Activated T-helper 1 cell treated with anti-CD3 and anti-CD28 coated beads, Interleukin-12 subunit alpha, Interleukin-12 subunit beta, Interleukin-2, Interleukin-4 antibody, amounts not matched to agents 30 ng/mL and 10 ng/mL and 1 ng/mL, durations not matched to agents 14 hours and 24 hours and 36 hours (primary cell): ENCODE measurements at regions not wholly inside any gene's neighbourhood (a gene's known extent, or its start where the extent isn't known, plus 50 kb on each side); places are given as distances from the start of the nearest gene placed in this dataset.
"Not testable (repeated sequence)": the region's sequence is repeated elsewhere in the genome, so short reads cannot be mapped to it uniquely, and the experiment has no call there.

ENCODE experiments used
- DNase-seq: peaks from one replicate; pipeline ENCODE4 v3.0.0; 2021; ENCODE audit warnings: low spot score
- H3K27ac Mint-ChIP-seq: one replicate; pipeline ENCODE4 v1.8.0; 2021; ENCODE audit warnings: mild to moderate bottlenecking, mixed read lengths
- H3K27me3 Mint-ChIP-seq: one replicate; pipeline ENCODE4 v1.8.0; 2022; ENCODE audit warnings: mild to moderate bottlenecking, moderate library complexity, mixed read lengths; ENCODE audit not compliant: insufficient read depth
- H3K36me3 Mint-ChIP-seq: one replicate; pipeline ENCODE4 v1.8.0; 2021; ENCODE audit warnings: low read depth, mixed read lengths
- H3K4me1 Mint-ChIP-seq: one replicate; pipeline ENCODE4 v1.8.0; 2021; ENCODE audit warnings: low read depth, mixed read lengths
- H3K4me3 Mint-ChIP-seq: one replicate; pipeline ENCODE4 v1.8.0; 2021; ENCODE audit warnings: mild to moderate bottlenecking, moderate library complexity, mixed read lengths
- H3K9me3 Mint-ChIP-seq: one replicate; pipeline ENCODE4 v1.8.0; 2021; ENCODE audit warnings: mixed read lengths
- intact Hi-C: fragments of 100-400 bp; cut with micrococcal nuclease; formaldehyde crosslinking; loops from one replicate; pipeline ENCODE4 v1.15.1; 2024

DNA sequence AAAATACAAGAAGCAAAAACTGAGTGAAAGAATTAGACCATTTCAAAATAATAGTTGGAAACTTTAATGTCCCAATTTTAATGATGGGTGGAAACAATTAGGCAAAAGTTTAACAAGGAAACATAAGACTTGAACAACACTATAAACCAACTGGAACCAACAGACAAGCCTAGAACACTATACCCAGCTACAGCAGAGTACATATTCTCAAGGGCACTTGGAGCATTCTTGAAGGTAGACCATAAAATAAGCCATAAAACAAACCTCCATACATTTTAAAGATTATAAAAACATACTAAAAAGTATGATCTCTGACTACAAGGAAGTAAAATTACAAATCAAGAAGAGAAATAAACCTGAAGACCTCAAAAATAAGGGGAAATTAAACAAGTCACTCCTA, 616.7 kb downstream of the SUCLG1 start:
- Mint-ChIP-seq H3K27ac (no peak overlapping the region), H3K36me3 (no peaks in the 10 kb centered on the region), H3K4me3 (no peak overlapping the region), H3K9me3 (no peaks in the 10 kb centered on the region), H3K27me3 (no peaks in the 10 kb centered on the region), H3K4me1 (no peaks in the 10 kb centered on the region)
- DNase-seq = no peak
- intact Hi-C loops = no loop called here

GRCh38 chr2:83837823-83838222, 621.3 kb downstream of the SUCLG1 start:
- intact Hi-C loops = no loop called here
- Mint-ChIP-seq H3K4me3 (no peak overlapping the region), H3K36me3 (no peaks in the 10 kb centered on the region), H3K27me3 (peaks cover 2% of the 10 kb centered on the region), H3K27ac (no peak overlapping the region), H3K4me1 (no peaks in the 10 kb centered on the region), H3K9me3 (no peaks in the 10 kb centered on the region)
- DNase-seq = no peak

DNA sequence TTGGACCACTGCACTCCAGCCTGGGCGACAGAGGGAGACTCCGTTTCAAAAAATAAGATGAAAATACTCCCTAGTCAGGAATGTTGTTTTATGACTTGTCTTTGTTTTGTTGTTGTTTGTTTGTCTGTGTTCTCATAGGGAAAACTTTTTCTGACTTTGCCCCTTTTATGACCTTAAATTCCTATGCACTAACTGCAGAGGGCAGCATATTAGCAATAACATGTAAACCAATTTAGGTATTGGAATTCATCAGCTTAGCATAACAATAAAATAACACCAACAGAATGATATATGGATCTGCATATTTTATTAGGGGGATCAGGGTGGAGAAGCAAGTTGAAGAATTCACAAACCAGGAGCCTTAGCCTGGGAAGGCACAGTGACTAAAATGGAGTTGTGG, 631.5 kb downstream of the SUCLG1 start:
- no peak for DNase-seq
- intact Hi-C loops = no loop called here
- Mint-ChIP-seq H3K27ac (no peak overlapping the region), H3K27me3 (no peaks in the 10 kb centered on the region), H3K4me3 (no peak overlapping the region), H3K36me3 (no peaks in the 10 kb centered on the region), H3K4me1 (no peaks in the 10 kb centered on the region), H3K9me3 (no peaks in the 10 kb centered on the region)

DNA sequence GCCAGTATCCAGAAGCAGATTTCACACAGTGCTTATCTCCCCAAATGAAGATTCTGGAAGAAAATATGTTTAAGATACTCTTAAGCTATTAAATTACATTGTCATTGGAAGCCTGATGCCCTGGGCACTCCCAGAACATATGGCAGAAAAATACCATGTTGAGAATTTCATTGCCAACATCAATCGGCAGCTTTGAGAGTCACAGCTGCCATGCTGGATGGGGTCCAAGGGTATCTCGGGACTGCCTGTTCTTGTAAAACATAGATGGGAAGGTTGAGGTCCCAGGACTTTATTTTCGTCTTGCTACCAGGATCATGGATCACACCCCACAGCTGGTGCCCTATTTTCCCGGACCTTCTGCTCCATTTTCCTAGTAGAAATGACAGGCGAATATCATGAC, 632.5 kb downstream of the SUCLG1 start:
- no peak for DNase-seq
- H3K4me1 Mint-ChIP-seq = no peaks in the 10 kb centered on the region
- no peak overlapping the region for H3K4me3 Mint-ChIP-seq
- H3K9me3 Mint-ChIP-seq = no peaks in the 10 kb centered on the region
- no peak overlapping the region for H3K27ac Mint-ChIP-seq
- intact Hi-C loops = no loop called here
- no peaks in the 10 kb centered on the region for H3K36me3 Mint-ChIP-seq
- H3K27me3 Mint-ChIP-seq = no peaks in the 10 kb centered on the region

GRCh38 chr2:83823229-83823628, 635.9 kb downstream of the SUCLG1 start:
- Mint-ChIP-seq H3K4me3 (no peak overlapping the region), H3K9me3 (no peaks in the 10 kb centered on the region), H3K36me3 (no peaks in the 10 kb centered on the region), H3K27ac (no peak overlapping the region), H3K27me3 (no peaks in the 10 kb centered on the region), H3K4me1 (no peaks in the 10 kb centered on the region)
- intact Hi-C loops = no loop called here
- DNase-seq = no peak

- no peak for DNase-seq
- Mint-ChIP-seq H3K9me3 (no peaks in the 10 kb centered on the region), H3K4me3 (no peak overlapping the region), H3K27me3 (no peaks in the 10 kb centered on the region), H3K27ac (no peak overlapping the region), H3K36me3 (no peaks in the 10 kb centered on the region), H3K4me1 (no peaks in the 10 kb centered on the region)
- intact Hi-C loops = no loop called here
These were observed 641.6 kb downstream of the SUCLG1 start for GRCh38 chr2:83817511-83817910.

GRCh38 chr2:83808878-83809277, 650.2 kb downstream of the SUCLG1 start:
- DNase-seq = no peak
- Mint-ChIP-seq H3K36me3 (no peaks in the 10 kb centered on the region), H3K27ac (no peak overlapping the region), H3K4me3 (no peak overlapping the region), H3K9me3 (no peaks in the 10 kb centered on the region), H3K4me1 (no peaks in the 10 kb centered on the region), H3K27me3 (no peaks in the 10 kb centered on the region)
- intact Hi-C loops = no loop called here

GRCh38 chr2:83802604-83803003, 656.5 kb downstream of the SUCLG1 start:
- Mint-ChIP-seq H3K9me3 (no peaks in the 10 kb centered on the region), H3K36me3 (no peaks in the 10 kb centered on the region), H3K4me1 (no peaks in the 10 kb centered on the region), H3K27me3 (no peaks in the 10 kb centered on the region), H3K27ac (no peak overlapping the region), H3K4me3 (no peak overlapping the region)
- intact Hi-C loops = no loop called here
- DNase-seq = no peak

GRCh38 chr2:83795777-83796176, 663.3 kb downstream of the SUCLG1 start:
- Mint-ChIP-seq H3K27ac (no peak overlapping the region), H3K4me1 (no peaks in the 10 kb centered on the region), H3K27me3 (no peaks in the 10 kb centered on the region), H3K9me3 (no peaks in the 10 kb centered on the region), H3K36me3 (no peaks in the 10 kb centered on the region), H3K4me3 (no peak overlapping the region)
- intact Hi-C loops = no loop called here
- no peak for DNase-seq

DNA sequence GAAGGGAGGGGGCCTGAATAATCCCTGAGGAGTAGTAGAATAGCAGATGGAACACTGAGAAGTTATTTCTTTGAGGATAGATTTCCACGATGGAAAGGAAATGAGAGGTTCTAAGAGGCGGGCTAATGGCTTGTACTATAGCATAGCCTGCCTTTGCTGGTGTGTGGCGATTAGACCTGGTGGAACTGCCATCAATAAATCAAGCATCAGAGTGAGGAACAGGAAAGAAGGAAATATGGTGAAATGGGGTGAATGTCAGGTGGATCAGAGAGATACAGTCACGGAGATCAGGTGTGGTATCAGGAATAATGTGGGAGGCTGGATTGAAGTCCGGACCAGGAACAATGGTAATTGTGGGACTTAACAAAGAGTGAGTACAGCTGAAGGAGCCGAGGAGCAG, 668.6 kb downstream of the SUCLG1 start:
- H3K4me1 Mint-ChIP-seq, H3K9me3 Mint-ChIP-seq, H3K27ac Mint-ChIP-seq, H3K4me3 Mint-ChIP-seq, DNase-seq, intact Hi-C loops, H3K36me3 Mint-ChIP-seq, H3K27me3 Mint-ChIP-seq: not testable (repeated sequence)

- H3K4me3 Mint-ChIP-seq, H3K36me3 Mint-ChIP-seq, H3K27ac Mint-ChIP-seq, DNase-seq, H3K9me3 Mint-ChIP-seq, intact Hi-C loops, H3K4me1 Mint-ChIP-seq, H3K27me3 Mint-ChIP-seq: not testable (repeated sequence)
These were observed 669.4 kb downstream of the SUCLG1 start for GRCh38 chr2:83789674-83790073.

DNA sequence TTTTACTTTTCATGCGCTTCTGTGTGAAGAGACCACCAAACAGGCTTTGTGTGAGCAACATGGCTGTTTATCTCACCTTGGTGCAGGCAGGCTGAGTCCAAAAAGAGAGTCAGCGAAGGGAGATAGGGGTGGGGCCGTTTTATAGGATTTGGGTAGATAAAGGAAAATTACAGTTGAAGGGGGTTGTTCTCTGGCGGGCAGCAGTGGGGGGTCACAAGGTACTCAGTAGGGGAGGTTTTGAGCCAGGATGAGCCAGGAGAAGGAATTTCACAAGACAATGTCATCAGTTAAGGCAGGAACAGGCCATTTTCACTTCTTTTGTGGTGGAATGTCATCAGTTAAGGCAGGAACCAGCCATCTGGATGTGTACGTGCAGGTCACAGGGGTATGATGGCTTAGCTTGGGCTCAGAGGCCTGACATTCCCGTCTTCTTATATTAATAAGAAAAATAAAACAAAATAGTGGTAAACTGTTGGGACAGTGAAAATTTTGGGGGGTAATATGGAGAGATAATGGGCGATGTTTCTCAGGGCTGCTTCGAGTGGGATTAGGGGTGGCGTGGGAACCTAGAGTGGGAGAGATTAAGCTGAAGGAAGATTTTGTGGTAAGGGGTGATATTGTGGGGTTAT, 670.0 kb downstream of the SUCLG1 start:
- H3K4me3 Mint-ChIP-seq, H3K36me3 Mint-ChIP-seq, H3K27ac Mint-ChIP-seq, intact Hi-C loops, H3K27me3 Mint-ChIP-seq, DNase-seq, H3K4me1 Mint-ChIP-seq, H3K9me3 Mint-ChIP-seq: not testable (repeated sequence)

- no peak overlapping the region for H3K27ac Mint-ChIP-seq
- intact Hi-C loops = no loop called here
- no peak for DNase-seq
- no peaks in the 10 kb centered on the region for H3K27me3 Mint-ChIP-seq
- no peak overlapping the region for H3K4me3 Mint-ChIP-seq
- no peaks in the 10 kb centered on the region for H3K9me3 Mint-ChIP-seq
- H3K36me3 Mint-ChIP-seq = no peaks in the 10 kb centered on the region
- H3K4me1 Mint-ChIP-seq = no peaks in the 10 kb centered on the region
These were observed 671.9 kb downstream of the SUCLG1 start for GRCh38 chr2:83787189-83787588.

DNA sequence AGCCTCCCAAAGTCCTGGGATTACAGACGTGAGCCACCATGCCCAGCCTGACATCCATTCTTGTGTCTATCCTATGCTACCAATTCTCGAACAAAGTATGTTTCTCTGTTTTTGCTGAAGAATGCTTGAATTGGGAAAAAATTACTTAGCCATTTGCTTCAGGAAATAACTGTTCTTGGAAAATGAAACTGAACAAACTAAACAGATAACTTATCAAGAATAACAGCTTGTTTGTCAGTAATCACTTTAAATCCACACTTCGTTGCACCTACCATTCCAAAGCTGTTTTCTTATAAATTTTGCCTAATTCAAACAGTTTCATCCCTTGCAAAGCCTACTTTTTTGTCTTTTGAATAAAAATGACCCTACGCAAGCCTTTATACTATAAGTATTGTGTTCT, 672.9 kb downstream of the SUCLG1 start:
- H3K9me3 Mint-ChIP-seq = no peaks in the 10 kb centered on the region
- H3K27me3 Mint-ChIP-seq = no peaks in the 10 kb centered on the region
- intact Hi-C loops = no loop called here
- no peaks in the 10 kb centered on the region for H3K4me1 Mint-ChIP-seq
- H3K27ac Mint-ChIP-seq = no peak overlapping the region
- H3K36me3 Mint-ChIP-seq = no peaks in the 10 kb centered on the region
- no peak overlapping the region for H3K4me3 Mint-ChIP-seq
- DNase-seq = no peak
